ENCODE measurements at regions not wholly inside any gene's neighbourhood (a gene's known extent, or its start where the extent isn't known, plus 50 kb on each side); places are given as distances from the start of the nearest gene placed in this dataset.

DNA sequence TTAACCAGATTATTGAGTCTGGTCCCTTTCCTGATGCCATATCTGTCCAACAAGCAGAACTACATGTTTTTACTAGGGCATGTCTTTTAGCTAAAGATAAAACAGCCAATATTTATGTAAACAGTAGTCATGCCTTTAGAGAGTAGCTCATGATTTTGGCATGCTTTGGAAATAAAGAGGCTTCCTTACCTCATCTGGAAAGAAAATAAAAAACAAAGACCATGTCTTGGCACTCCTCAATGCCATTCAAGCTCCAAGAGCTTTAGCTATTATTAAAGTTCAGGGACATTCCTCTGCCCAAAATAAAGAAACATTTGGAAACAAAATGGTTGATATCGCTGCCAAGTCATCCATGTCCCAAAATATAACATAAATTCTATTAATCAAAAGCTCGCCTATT lies 202.4 kb downstream of the URB2 start:
- no peak for TF ChIP-seq EZH2phosphoT487 (IDR thresholded peaks at IDR 0.05; ENCODE audit: insufficient read depth, low read depth)
- TF ChIP-seq EZH2 (IDR thresholded peaks at IDR 0.05; ENCODE audit: insufficient read depth, poor library complexity, severe bottlenecking) = no peak

Measured in GM23248 (cell line).